Stimulated activated naive CD8-positive, alpha-beta T cell treated with anti-CD3 and anti-CD28 coated beads, Interleukin-15, Interleukin-2, amounts not matched to agents 100 ng/mL and 50 ng/mL, for 24 hours (primary cell): ENCODE measurements at regions not wholly inside any gene's neighbourhood (a gene's known extent, or its start where the extent isn't known, plus 50 kb on each side); places are given as distances from the start of the nearest gene placed in this dataset.

Experiments
- H3K27ac Mint-ChIP-seq: one replicate; pipeline ENCODE4 v1.8.0; 2021; ENCODE audit warnings: mild to moderate bottlenecking, mixed read lengths
- H3K27me3 Mint-ChIP-seq: one replicate; pipeline ENCODE4 v1.8.0; 2021; ENCODE audit warnings: mixed read lengths
- H3K36me3 Mint-ChIP-seq: one replicate; pipeline ENCODE4 v1.8.0; 2021; ENCODE audit warnings: low read depth, mixed read lengths
- H3K4me1 Mint-ChIP-seq: one replicate; pipeline ENCODE4 v1.8.0; 2021; ENCODE audit warnings: low read depth, mixed read lengths
- H3K4me3 Mint-ChIP-seq: one replicate; pipeline ENCODE4 v1.8.0; 2021; ENCODE audit warnings: mild to moderate bottlenecking, mixed read lengths
- H3K9me3 Mint-ChIP-seq: one replicate; pipeline ENCODE4 v1.8.0; 2021; ENCODE audit warnings: mixed read lengths

DNA sequence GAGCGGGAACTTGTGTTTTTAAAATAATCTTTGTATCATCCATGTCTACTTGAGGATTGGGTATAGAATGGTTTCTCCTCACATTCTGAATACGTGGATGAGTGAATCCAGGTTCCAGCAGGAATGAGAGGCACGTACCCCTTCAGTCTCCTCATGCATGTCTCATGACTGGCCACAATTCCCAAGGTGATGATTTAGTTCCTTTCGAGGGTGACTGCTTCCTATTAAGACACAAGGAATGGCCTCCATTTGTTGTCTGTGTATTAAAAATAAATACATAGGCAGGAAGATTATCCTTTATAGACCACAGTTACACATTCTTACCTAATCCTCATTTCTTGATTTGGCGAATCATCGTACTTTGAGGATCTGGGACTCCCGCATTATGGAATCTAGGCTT is 217.0 kb upstream of the LRIG1 start:
- peaks cover 17% of the 10 kb centered on the region for H3K27me3 Mint-ChIP-seq
- H3K4me1 Mint-ChIP-seq: no peaks in the 10 kb centered on the region
- no peak overlapping the region for H3K4me3 Mint-ChIP-seq
- no peaks in the 10 kb centered on the region for H3K9me3 Mint-ChIP-seq
- H3K27ac Mint-ChIP-seq: no peak overlapping the region
- no peaks in the 10 kb centered on the region for H3K36me3 Mint-ChIP-seq

DNA sequence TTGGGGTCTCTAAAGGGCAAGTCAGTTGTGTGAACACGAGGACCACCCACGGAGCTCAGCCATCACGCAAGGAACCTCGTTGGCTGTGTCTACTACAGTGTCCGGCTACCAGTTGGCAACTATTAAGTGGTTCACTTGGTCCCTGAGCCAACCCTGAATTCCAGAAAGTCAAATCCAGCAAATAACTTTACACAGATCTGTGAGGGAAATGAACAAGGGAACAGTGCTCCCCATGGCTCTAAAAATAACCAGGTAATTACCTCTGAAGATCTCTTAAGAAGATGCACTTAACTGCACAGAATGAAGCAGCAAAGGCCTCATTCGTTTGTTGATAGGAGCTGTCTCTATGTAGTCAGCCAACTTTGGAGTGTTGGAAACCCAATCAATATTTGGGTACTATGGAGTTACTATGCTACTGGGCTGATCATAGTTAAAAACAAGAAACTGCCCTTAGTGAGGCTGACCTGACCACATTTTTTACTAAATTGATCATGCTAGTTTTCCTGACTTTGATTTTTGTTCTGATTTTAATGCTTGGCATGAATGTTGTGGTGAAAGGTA is 219.1 kb upstream of the LRIG1 start:
- H3K4me3 Mint-ChIP-seq: no peak overlapping the region
- no peaks in the 10 kb centered on the region for H3K36me3 Mint-ChIP-seq
- H3K27ac Mint-ChIP-seq: no peak overlapping the region
- H3K9me3 Mint-ChIP-seq: no peaks in the 10 kb centered on the region
- peaks cover 20% of the 10 kb centered on the region for H3K27me3 Mint-ChIP-seq
- H3K4me1 Mint-ChIP-seq: no peaks in the 10 kb centered on the region

DNA sequence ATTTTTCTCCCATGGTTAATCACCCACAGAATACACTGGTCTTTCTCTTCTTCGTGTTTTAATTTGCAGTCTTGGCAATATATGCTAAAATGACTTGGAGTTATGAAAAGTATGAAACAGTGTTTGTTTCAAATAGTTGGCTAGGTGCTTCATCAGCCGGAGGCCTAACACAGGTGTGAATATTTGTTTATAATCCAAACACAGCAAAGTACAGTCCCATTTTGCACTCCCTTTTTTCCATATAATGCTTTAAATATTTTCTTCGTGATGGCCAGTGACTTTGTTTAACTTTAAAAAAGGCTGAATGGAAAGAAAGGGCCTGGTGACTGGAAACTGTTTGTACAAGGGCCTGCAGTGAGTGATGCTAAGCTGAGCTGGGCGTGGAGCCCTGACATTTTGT is 219.7 kb upstream of the LRIG1 start:
- no peak overlapping the region for H3K27ac Mint-ChIP-seq
- H3K36me3 Mint-ChIP-seq: no peaks in the 10 kb centered on the region
- H3K27me3 Mint-ChIP-seq: peaks cover 20% of the 10 kb centered on the region
- no peaks in the 10 kb centered on the region for H3K9me3 Mint-ChIP-seq
- H3K4me1 Mint-ChIP-seq: no peaks in the 10 kb centered on the region
- no peak overlapping the region for H3K4me3 Mint-ChIP-seq

DNA sequence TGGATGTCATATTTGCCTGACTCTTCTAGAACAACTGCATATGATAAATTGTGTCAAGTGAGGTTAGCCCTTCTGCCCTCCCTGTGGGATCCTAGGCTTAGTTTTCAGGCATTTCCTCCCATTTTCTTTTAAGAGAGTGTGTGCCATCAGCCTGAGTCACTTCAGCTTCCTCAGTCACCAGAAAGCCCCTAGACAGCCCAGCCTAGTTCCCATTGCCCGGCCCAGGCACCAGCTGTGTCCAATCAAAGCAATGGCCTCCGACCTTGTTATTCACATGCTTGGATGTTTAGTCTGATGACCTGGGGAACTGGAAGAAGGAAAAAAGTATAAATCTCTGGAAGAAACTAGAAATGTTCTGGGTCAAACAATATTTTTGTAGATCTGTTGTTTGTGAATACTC is 221.9 kb upstream of the LRIG1 start:
- Mint-ChIP-seq H3K9me3 (no peaks in the 10 kb centered on the region), H3K4me1 (no peaks in the 10 kb centered on the region), H3K36me3 (no peaks in the 10 kb centered on the region), H3K27me3 (peaks cover 20% of the 10 kb centered on the region), H3K27ac (no peak overlapping the region), H3K4me3 (no peak overlapping the region)

DNA sequence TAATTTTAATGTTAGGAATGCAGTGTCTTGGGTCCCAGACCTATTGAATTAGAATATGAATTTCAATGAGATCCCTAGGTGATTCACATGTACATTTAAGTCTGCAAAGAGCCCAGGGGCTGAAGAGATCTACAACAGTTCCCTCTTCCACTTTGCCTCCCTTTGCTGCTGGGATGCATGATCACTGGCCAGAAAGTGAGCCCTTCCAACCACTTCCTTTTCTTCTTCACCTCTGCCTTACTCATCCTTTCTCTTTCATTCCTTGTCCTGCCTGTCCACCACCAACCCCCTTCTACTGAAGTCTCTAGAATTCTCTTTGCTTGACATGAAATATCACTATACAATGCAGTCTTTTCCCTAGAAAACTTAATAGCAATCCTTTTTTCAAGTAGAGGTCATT is 222.4 kb upstream of the LRIG1 start:
- Mint-ChIP-seq H3K27ac (no peak overlapping the region), H3K27me3 (peaks cover 17% of the 10 kb centered on the region), H3K4me1 (no peaks in the 10 kb centered on the region), H3K4me3 (no peak overlapping the region), H3K9me3 (no peaks in the 10 kb centered on the region), H3K36me3 (no peaks in the 10 kb centered on the region)

DNA sequence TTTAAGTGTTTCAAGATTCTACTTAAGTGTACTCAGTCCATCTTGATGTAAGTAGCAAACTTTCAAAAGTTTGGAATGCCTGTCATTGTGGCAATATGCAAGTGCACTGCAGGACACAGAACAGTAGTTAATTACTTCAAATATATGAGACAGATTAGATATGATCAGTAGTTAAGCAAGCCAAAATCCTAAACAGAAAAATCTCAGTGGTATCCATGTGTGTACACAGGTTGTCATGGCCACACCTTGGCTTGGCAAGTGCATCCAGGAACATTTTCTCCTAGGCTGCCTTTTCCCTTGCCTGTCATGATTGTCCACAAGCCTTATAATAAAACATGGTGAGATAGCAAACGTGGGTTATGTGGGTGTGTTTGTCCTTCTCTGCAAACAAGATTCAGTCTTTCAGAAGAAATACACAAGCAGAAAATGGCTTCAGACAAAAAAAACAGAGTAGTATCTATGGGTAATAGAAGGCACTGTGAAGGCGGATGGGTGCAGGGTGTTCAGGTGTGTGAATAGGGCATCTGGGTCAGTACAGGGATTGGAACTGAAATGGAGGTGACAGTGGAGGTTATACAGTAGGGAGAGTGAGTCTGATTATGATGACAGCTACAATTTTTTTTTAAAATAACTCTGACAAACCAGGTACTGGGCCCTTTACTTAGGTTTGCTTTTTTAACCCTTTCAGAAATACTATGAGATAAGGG is 229.0 kb upstream of the LRIG1 start:
- Mint-ChIP-seq H3K27ac (no peak overlapping the region), H3K27me3 (peaks cover 5% of the 10 kb centered on the region), H3K4me1 (no peaks in the 10 kb centered on the region), H3K4me3 (no peak overlapping the region), H3K9me3 (peaks cover 7% of the 10 kb centered on the region), H3K36me3 (no peaks in the 10 kb centered on the region)

DNA sequence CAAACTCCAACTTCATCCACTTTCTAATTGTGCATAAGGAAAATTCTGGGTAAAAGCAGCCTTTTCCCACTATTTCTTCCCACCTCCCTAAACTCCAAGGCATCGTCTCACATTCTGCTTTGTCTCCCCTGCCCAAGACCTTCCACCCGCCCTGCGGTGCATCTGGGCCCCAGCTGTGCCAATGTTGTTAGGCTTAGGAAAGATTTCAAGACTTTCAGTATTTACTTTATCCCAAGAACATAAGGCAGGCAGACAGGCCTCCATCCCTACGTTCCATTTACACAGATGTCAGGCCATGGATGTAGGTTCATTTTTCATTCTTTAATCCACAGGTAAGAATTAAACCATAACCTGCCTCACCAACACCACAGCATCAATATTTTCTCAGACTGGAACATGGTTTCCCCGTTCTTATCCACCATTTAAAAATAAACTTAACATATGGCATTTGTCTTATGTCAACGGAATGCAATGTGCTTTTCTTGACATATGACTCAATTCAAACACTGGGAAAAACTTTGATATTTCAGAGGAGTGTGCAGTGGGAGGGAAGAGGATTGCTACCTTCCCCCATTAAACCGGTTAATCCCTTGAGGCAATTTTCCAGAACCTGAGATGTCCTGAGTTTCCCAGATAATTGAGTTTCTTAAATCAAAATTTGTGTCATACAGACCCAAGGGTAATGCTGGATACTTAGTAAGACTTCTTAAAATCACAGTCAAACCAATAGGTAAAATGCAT is 238.0 kb upstream of the LRIG1 start:
- H3K4me3 Mint-ChIP-seq: no peak overlapping the region

DNA sequence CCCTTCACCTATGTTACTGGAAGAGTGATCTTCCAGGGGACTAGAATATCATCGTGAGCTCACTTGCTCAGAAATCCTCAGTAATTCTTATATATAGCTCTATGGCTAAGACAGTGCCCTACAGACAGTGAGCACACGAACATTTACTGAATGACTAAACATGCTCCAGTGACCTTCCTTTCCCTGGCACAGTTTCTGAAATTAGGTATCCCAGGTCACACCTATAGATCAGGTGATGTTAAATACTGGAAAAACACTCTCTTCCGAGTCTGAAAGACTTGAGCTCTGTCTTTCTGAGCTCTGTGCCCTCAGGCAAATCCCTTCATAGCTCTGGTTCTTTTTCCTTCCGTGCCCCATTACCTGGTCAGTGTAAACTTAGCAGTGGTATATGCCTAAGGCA is 239.4 kb upstream of the LRIG1 start:
- Mint-ChIP-seq H3K4me3 (no peak overlapping the region), H3K36me3 (no peaks in the 10 kb centered on the region), H3K27ac (no peak overlapping the region), H3K27me3 (peaks cover 5% of the 10 kb centered on the region), H3K4me1 (no peaks in the 10 kb centered on the region), H3K9me3 (no peaks in the 10 kb centered on the region)

More for the DNA sequence above, 238.0 kb upstream of the LRIG1 start:
- Mint-ChIP-seq H3K9me3 (no peaks in the 10 kb centered on the region), H3K27me3 (peaks cover 5% of the 10 kb centered on the region), H3K36me3 (no peaks in the 10 kb centered on the region), H3K27ac (no peak overlapping the region), H3K4me1 (no peaks in the 10 kb centered on the region)

DNA sequence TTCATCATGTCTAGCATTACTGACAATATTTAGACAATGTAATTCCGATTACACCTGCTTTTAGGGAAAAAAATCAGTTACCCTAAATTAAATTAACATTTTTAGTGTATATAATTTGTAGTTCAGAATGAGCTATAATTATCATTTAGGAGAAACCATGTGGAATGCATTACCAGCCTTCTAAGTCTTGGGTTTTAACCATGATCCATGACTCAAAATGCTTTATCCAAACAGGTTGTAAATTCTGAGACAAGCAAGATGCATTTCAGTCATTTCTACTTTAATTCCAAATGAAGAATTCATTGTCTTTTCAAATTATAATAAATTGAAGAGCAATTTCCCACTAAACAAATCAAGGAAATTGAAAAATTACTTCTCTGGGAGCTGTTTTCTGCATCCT is 243.7 kb upstream of the LRIG1 start:
- no peaks in the 10 kb centered on the region for H3K4me1 Mint-ChIP-seq
- no peaks in the 10 kb centered on the region for H3K36me3 Mint-ChIP-seq
- H3K9me3 Mint-ChIP-seq: no peaks in the 10 kb centered on the region
- no peak overlapping the region for H3K4me3 Mint-ChIP-seq
- H3K27me3 Mint-ChIP-seq: peaks cover 5% of the 10 kb centered on the region
- no peak overlapping the region for H3K27ac Mint-ChIP-seq

DNA sequence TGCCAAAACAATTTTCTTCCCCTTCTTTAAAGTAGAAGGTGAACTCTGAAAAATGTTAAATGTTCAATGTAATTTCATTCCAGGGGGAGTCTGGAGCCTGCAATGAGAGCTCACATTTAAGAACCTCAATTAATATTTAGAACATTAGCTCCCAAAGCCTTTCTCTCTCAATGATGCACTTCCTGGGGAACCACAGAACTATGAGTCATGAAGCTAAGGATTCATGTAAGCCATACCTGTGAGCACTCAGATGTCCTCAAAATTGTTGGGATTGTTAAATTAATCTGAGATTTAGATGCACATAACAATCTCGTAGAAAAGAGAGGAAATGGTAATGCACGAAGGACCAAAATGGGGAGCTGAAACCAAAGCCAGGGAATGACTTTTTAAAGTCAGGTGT is 244.2 kb upstream of the LRIG1 start:
- H3K27me3 Mint-ChIP-seq: peaks cover 5% of the 10 kb centered on the region
- H3K9me3 Mint-ChIP-seq: no peaks in the 10 kb centered on the region
- no peak overlapping the region for H3K4me3 Mint-ChIP-seq
- H3K36me3 Mint-ChIP-seq: no peaks in the 10 kb centered on the region
- H3K27ac Mint-ChIP-seq: no peak overlapping the region
- no peaks in the 10 kb centered on the region for H3K4me1 Mint-ChIP-seq

DNA sequence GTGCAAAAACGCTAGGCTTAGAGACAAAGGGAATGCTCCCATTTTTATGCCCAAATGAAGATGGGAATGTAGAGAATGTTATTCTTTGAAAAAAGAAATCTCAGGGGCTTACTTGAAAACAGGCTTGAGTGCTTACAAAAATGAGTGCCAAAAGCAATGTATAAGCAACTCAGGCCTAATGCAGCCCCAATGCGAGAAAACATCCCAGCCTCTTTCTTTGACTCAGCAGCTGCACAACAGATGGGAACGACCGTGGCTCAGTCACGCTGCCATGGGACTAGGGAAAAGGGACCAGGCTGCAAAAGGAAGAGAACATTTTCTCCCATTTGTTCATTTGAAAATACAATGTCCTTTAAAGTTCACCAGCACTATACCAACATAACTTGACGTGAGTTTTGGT is 246.4 kb upstream of the LRIG1 start:
- Mint-ChIP-seq H3K4me1 (no peaks in the 10 kb centered on the region), H3K27me3 (no peaks in the 10 kb centered on the region), H3K27ac (no peak overlapping the region)

DNA sequence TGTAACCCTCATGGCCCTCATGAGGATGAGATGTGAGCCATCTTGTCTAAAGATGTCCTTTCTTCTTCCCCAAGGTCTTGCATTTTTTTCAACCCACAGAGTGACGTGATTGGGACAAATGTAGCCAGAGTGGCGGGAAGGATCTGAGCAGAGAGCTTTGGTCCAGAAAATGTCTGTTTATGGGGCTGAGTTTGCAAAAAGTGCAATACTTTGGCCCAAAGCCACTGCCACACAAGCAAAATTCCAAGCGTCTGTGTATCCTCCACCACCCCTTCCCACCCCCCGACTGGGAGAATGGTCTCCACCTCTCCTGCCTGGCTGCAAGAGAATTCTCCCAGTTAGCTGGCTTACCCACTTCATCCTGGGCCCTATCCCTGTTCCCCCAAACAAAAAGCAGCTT is 246.9 kb upstream of the LRIG1 start:
- H3K4me1 Mint-ChIP-seq: no peaks in the 10 kb centered on the region
- H3K27ac Mint-ChIP-seq: no peak overlapping the region
- H3K9me3 Mint-ChIP-seq: no peaks in the 10 kb centered on the region
- no peaks in the 10 kb centered on the region for H3K36me3 Mint-ChIP-seq
- no peaks in the 10 kb centered on the region for H3K27me3 Mint-ChIP-seq
- no peak overlapping the region for H3K4me3 Mint-ChIP-seq

More for the DNA sequence above, 246.4 kb upstream of the LRIG1 start:
- Mint-ChIP-seq H3K36me3 (no peaks in the 10 kb centered on the region), H3K9me3 (no peaks in the 10 kb centered on the region), H3K4me3 (no peak overlapping the region)

DNA sequence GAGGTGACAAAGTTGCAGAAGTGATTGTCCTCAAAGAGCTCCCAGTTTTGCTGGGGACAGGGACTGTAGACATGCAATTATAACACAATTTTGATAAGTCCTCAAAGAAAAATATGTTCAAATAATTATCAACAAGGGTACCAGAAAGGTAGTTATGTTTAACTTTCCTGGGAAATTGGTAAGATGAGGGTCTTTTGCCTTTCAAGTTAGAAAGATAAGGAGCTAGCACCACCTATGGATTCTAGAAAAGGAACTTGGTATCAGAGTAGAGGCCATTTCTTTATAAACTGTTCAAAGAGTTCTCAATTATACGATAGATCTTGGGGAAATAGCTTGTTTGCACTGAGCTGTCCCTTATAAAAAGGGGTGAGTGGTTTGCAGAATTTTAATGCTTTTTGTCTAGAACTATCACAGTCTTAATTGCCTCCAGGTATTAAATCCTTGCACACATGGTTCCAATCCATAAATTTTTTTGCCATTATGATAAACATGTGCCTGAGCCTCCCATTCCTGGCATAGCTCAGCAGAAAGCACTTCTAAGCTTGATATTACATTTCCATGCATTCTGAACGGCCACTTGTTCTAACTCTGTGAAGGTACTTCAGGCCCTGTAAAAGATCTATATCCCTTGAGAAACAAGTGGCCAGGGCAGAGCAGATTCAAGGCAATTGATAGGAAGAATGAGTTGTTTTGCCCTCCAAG is 247.5 kb upstream of the LRIG1 start:
- no peaks in the 10 kb centered on the region for H3K27me3 Mint-ChIP-seq
- no peak overlapping the region for H3K27ac Mint-ChIP-seq
- no peaks in the 10 kb centered on the region for H3K4me1 Mint-ChIP-seq
- no peaks in the 10 kb centered on the region for H3K36me3 Mint-ChIP-seq
- H3K4me3 Mint-ChIP-seq: no peak overlapping the region
- H3K9me3 Mint-ChIP-seq: no peaks in the 10 kb centered on the region

DNA sequence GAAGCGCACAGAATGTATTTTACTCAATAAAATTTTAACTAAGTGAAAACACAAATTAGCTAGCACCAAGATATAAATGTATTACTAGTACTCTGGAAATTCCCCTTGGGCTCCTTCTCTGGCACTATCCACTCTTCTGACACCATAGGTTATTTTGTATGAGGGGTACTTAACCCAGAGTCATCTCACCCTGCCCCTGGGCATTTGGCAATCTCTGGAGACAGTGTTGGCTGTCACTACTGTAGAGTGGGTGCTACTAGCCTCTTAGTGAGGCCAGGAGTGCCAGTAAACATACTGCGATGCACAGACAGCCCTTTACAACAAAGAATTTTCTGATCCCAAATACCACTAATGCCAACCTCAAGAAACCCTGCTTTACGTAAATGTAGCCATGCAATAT is 246.3 kb upstream of the KBTBD8 start:
- H3K9me3 Mint-ChIP-seq: no peaks in the 10 kb centered on the region
- no peaks in the 10 kb centered on the region for H3K36me3 Mint-ChIP-seq
- no peaks in the 10 kb centered on the region for H3K27me3 Mint-ChIP-seq
- no peak overlapping the region for H3K27ac Mint-ChIP-seq
- no peaks in the 10 kb centered on the region for H3K4me1 Mint-ChIP-seq
- no peak overlapping the region for H3K4me3 Mint-ChIP-seq

DNA sequence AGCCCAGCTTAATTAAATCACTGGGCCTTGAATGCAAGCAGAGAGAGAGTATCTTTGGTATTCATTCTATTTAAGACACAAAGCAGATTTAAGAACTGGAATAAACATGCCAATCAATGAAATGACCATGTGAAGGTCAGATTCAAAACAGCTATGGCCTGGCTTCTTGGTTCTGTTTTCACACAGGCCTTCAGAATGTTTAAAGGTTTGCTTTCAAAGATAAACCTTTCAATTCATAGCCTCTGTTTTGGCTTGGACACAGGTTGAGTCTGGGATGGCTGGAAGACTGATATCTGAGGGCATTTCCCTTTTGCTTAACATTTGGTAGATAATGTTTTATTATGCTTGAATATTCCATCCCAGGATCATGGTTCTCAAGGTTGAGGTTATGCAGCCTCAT is 244.4 kb upstream of the KBTBD8 start:
- no peak overlapping the region for H3K4me3 Mint-ChIP-seq
- no peaks in the 10 kb centered on the region for H3K27me3 Mint-ChIP-seq
- H3K4me1 Mint-ChIP-seq: no peaks in the 10 kb centered on the region
- H3K36me3 Mint-ChIP-seq: no peaks in the 10 kb centered on the region
- H3K27ac Mint-ChIP-seq: no peak overlapping the region
- H3K9me3 Mint-ChIP-seq: no peaks in the 10 kb centered on the region
